ENCODE measurements at regions not wholly inside any gene's neighbourhood (a gene's known extent, or its start where the extent isn't known, plus 50 kb on each side); places are given as distances from the start of the nearest gene placed in this dataset.

- Histone ChIP-seq H3K9ac (ENCODE audit: insufficient read depth, low read depth, low read length) (no peak overlapping the region), H4K20me1 (ENCODE audit: insufficient read depth, low read length) (no peaks in the 10 kb centered on the region), H3K27ac (ENCODE audit: extremely low read length, insufficient read depth, low read length) (no peak overlapping the region), H3K4me1 (ENCODE audit: insufficient read depth, low read length) (no peaks in the 10 kb centered on the region), H3K79me2 (ENCODE audit: insufficient read depth, low read length) (no peaks in the 10 kb centered on the region), H3K27me3 (ENCODE audit: control insufficient read depth in 1 of 2, insufficient read depth in 2 of 2, low read length in 2 of 2) (no peaks in the 10 kb centered on the region), H3K9me3 (ENCODE audit: low read length) (peaks cover 32% of the 10 kb centered on the region), H3K4me2 (ENCODE audit: low read depth, low read length) (no peak overlapping the region), H2AFZ (ENCODE audit: low read length) (no peak overlapping the region), H3K36me3 (replicated peaks in 1 of 2; ENCODE audit: control insufficient read depth in 1 of 2, insufficient read depth in 2 of 2, low read length in 2 of 2) (no peaks in the 10 kb centered on the region), H3K4me3 (replicated peaks in 1 of 3; ENCODE audit: insufficient read depth in 1 of 3, low read depth in 2 of 3, low read length in 3 of 3) (no peak overlapping the region)
- BruUV-seq (replicated peaks), result no TSS peak
- POLR2A ChIA-PET, result no interaction called here
- CTCF ChIA-PET (ENCODE audit: low intra/inter-chr PET ratio, low total read pairs), result no interaction called here
- intact Hi-C loops (cut with micrococcal nuclease; ENCODE audit: unreplicated experiment) (no loop called here), in situ Hi-C loops (cut with HindIII; ENCODE audit: extremely low pct_ligation_motif_present, low pct_unique_long_range_greater_than_20kb) (no loop called here)
- peak; percentile 80; the same call in 1 of the 2 replicates for TF ChIP-seq ZNF225 (CRISPR knock-in tag; IDR thresholded peaks at IDR 0.05)
- TF ChIP-seq HOXA5 (CRISPR knock-in tag; IDR thresholded peaks at IDR 0.05), result no peak
- no peak for TF ChIP-seq MEIS1 (CRISPR knock-in tag; IDR thresholded peaks at IDR 0.05; ENCODE audit: borderline replicate concordance)
- TF ChIP-seq CTCF (CRISPR knock-in tag; IDR thresholded peaks at IDR 0.05), result peak; percentile 20
- TF ChIP-seq MLLT10 (CRISPR knock-in tag; IDR thresholded peaks at IDR 0.05), result no peak
- TF ChIP-seq ATF3 (CRISPR knock-in tag; IDR thresholded peaks at IDR 0.05), result no peak
- no peak for TF ChIP-seq ZNF777 (CRISPR knock-in tag; IDR thresholded peaks at IDR 0.05)
- TF ChIP-seq STAG1 (CRISPR knock-in tag; IDR thresholded peaks at IDR 0.05), result peak; percentile 40
- WGBS (ENCODE audit: low lambda C conversion rate), result 0% methylated on average over 2 of the region's 2 CpGs
- FAIRE-seq (no peak), DNase-seq (ENCODE audit: low spot score) (no peak), ATAC-seq (no peak)
Observed at GRCh38 chr1:106975944-106976343, 80.5 kb upstream of the PRMT6 start.
